Small intestine (tissue), 7 donors: ENCODE measurements at regions not wholly inside any gene's neighbourhood (a gene's known extent, or its start where the extent isn't known, plus 50 kb on each side); places are given as distances from the start of the nearest gene placed in this dataset.
A peak's percentile ranks its signal among the peaks of the same experiment; 100 is the strongest.

ENCODE experiments used
- DNase-seq, 2 donors: peaks; one replicate each; pipeline versions ENCODE4 v3.0.0 to v3.0.0-alpha.2; 2013
- FAIRE-seq: peaks from 2 replicates; lab custom pipeline; 2012; peaks lifted over from hg19 to GRCh38; lab: Jason Lieb, UNC
- H3K27ac ChIP-seq, 3 donors: one replicate each; pipeline ENCODE4 v1.5.1; 2013; ENCODE audit warnings: low read length in 2 of 3, mild to moderate bottlenecking in 2 of 3, control low read depth in 1 of 3, inconsistent platforms in 1 of 3, low read depth in 1 of 3, moderate library complexity in 1 of 3
- H3K27me3 ChIP-seq, 3 donors: one replicate each; pipeline ENCODE4 v1.6.1; 2013; ENCODE audit warnings: low read length in 3 of 3, inconsistent platforms in 1 of 3; ENCODE audit not compliant: control insufficient read depth in 3 of 3, insufficient read depth in 3 of 3
- H3K36me3 ChIP-seq, 3 donors: one replicate each; pipeline ENCODE4 v1.6.1; 2013; ENCODE audit warnings: low read length in 3 of 3, inconsistent platforms in 1 of 3, low read depth in 1 of 3, mild to moderate bottlenecking in 1 of 3, moderate library complexity in 1 of 3; ENCODE audit not compliant: control insufficient read depth in 3 of 3, insufficient read depth in 2 of 3
- H3K4me1 ChIP-seq, 3 donors: one replicate each; pipeline ENCODE4 v1.6.1; 2013; ENCODE audit warnings: low read length in 2 of 3, inconsistent platforms in 1 of 3, low read depth in 1 of 3, mild to moderate bottlenecking in 1 of 3, moderate library complexity in 1 of 3; ENCODE audit not compliant: control insufficient read depth in 3 of 3, insufficient read depth in 2 of 3
- H3K4me3 ChIP-seq, 3 donors: one replicate each; pipeline ENCODE4 v1.5.1; 2013; ENCODE audit warnings: low read length in 3 of 3, control low read depth in 1 of 3, inconsistent platforms in 1 of 3, low read depth in 1 of 3, mild to moderate bottlenecking in 1 of 3, moderate library complexity in 1 of 3
- H3K9me3 ChIP-seq, 2 donors: one replicate each; pipeline ENCODE4 v1.6.1; 2013; ENCODE audit warnings: low read depth in 1 of 2, low read length in 1 of 2; ENCODE audit not compliant: control insufficient read depth in 2 of 2, insufficient read depth in 1 of 2
- WGBS, 3 donors: extraction: QIAGEN DNeasy Blood & Tissue Kit; methylation state at CpG; one replicate each; pipeline ENCODE4 v1.1.7; 2013; 5-methylcytosine and 5-hydroxymethylcytosine counted together
- donor health status: healthy with polysubstance abuse.
- donor health status: control.
- donor health status: control.
- donor health status: Bipolar disorder and iron deficiency.
- donor health status: healthy.

DNA sequence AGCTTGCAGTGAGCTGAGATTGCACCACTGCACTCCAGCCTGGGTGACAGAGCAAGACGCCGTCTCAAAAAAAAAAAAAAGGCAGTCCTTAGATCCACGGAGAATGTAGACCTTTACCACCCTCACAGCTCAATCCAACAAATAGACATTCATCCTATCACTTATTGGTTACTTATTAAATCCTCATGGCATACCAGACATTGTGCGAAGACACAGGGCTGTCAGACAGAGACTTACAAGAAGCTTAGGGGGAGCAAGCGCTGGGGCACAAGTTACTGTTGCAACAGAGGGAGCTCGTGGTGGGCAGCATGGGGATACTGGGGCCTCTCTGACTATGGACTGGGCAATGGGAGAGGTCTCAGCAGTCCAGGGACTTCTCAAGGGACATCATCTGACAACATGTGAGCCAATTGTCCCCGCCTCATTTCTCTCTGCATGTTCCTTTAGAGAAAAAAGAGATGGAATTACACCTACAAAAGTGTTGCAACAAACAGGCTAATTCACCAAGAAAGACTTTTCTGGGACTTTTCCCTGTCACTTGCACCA, 82.8 kb upstream of the TNS3 start:
- H3K27ac ChIP-seq: peak overlapping the region in 1 of 3 donors; percentile 63
- H3K36me3 ChIP-seq: no peaks in the 10 kb centered on the region
- FAIRE-seq: no peak
- peak; percentile 51 to 84 for DNase-seq
- H3K27me3 ChIP-seq: no peaks in the 10 kb centered on the region
- H3K9me3 ChIP-seq: no peaks in the 10 kb centered on the region
- H3K4me3 ChIP-seq: no peak overlapping the region
- H3K4me1 ChIP-seq: peaks cover 0 to 24% (median 2%) of the 10 kb centered on the region in 3 donors
- WGBS, 3 donors: 42 to 78% (median 43%) methylated on average over 7 of the region's 7 CpGs

DNA sequence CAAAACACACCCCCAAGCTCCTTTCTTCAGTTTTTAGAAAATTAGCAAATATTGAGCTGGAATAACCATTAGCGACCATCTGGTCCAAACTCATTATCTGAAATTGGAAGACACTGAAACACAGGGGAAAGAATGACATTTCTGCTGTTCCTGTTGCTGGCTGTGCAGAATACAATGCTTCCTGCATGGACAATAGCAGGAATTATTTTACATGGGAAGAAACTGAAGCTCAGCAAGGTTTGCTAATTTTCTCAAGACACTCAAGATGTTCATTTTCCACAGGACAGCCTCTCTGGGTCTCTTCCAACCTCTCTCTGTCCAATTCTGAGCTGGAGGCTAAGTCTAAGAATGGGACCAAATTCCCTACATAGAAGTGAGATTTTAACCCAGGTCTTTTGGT, 81.9 kb upstream of the TNS3 start:
- H3K27ac ChIP-seq: peak overlapping the region in 1 of 3 donors; percentile 49
- no peak for FAIRE-seq
- no peak overlapping the region for H3K4me3 ChIP-seq
- 82 to 95% (median 95%) methylated on average over 1 of the region's 1 CpG for WGBS, 3 donors
- peaks cover 0 to 22% (median 2%) of the 10 kb centered on the region in 3 donors for H3K4me1 ChIP-seq
- no peak for DNase-seq
- H3K9me3 ChIP-seq: no peaks in the 10 kb centered on the region
- no peaks in the 10 kb centered on the region for H3K27me3 ChIP-seq
- no peaks in the 10 kb centered on the region for H3K36me3 ChIP-seq

GRCh38 chr7:47663213-47663612, 81.3 kb upstream of the TNS3 start:
- H3K27ac ChIP-seq: no peak overlapping the region
- FAIRE-seq: no peak
- WGBS, 3 donors: 79 to 84% (median 80%) methylated on average over 5 of the region's 5 CpGs
- DNase-seq: no peak
- H3K9me3 ChIP-seq: no peaks in the 10 kb centered on the region
- H3K27me3 ChIP-seq: no peaks in the 10 kb centered on the region
- peaks cover 0 to 22% (median 2%) of the 10 kb centered on the region in 3 donors for H3K4me1 ChIP-seq
- H3K4me3 ChIP-seq: no peak overlapping the region
- H3K36me3 ChIP-seq: no peaks in the 10 kb centered on the region

- FAIRE-seq (no peak), DNase-seq (no peak)
- no peaks in the 10 kb centered on the region for H3K9me3 ChIP-seq
- no peaks in the 10 kb centered on the region for H3K27me3 ChIP-seq
- H3K36me3 ChIP-seq: no peaks in the 10 kb centered on the region
- no peak overlapping the region for H3K27ac ChIP-seq
- H3K4me1 ChIP-seq: peaks cover 0 to 17% (median 2%) of the 10 kb centered on the region in 3 donors
- WGBS, 3 donors: 72 to 81% (median 73%) methylated on average over 7 of the region's 7 CpGs
- no peak overlapping the region for H3K4me3 ChIP-seq
These were observed 79.3 kb upstream of the TNS3 start for GRCh38 chr7:47661051-47661714.

- WGBS, 3 donors: 88 to 93% (median 91%) methylated on average over 12 of the region's 12 CpGs
- H3K27me3 ChIP-seq: no peaks in the 10 kb centered on the region
- no peaks in the 10 kb centered on the region for H3K36me3 ChIP-seq
- FAIRE-seq (no peak), DNase-seq (no peak)
- no peak overlapping the region for H3K27ac ChIP-seq
- H3K4me3 ChIP-seq: no peak overlapping the region
- no peaks in the 10 kb centered on the region for H3K9me3 ChIP-seq
- peaks cover 0 to 9% (median 2%) of the 10 kb centered on the region in 3 donors for H3K4me1 ChIP-seq
These were observed 78.0 kb upstream of the TNS3 start for GRCh38 chr7:47659664-47660462.

DNA sequence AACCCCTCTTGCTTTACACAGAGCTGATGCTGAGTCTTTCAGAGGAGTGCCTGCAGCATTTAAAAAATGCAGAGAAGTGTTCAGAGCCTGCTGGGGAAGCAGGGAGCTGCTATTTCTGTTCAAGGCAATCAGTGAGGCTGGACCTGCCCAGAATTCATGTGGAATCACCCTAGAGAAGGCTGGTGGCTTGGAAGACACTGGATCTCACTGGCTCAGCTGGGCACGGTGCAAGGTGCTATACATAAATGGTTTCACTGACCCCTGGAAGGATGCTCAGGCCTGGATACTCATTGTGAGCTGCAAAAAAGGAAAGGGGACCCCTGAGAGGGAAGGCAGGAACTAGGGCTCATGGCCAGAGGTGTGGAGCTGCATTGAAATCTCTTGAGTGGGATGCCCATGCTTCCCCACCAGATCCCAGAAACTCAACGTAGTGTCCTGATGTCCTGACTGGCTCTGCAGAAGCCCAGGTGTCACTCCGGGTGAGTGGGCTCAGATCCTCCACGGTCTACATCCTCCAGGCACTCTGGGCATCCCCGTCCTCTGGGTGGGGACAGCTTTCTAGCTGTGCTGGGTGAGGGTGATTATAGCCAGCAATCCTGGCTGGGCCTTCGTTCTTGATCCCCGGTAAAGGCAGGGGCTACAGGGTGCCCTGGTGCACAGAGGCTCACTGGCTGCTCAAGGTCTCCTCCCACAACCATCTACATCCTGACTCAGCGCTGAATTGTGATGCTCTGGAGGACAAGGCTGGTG, 77.2 kb upstream of the TNS3 start:
- 85 to 96% (median 91%) methylated on average over 8 of the region's 8 CpGs for WGBS, 3 donors
- Histone ChIP-seq H3K36me3 (no peaks in the 10 kb centered on the region), H3K27ac (no peak overlapping the region), H3K27me3 (no peaks in the 10 kb centered on the region), H3K4me1 (peaks cover 0 to 4% (median 0%) of the 10 kb centered on the region in 3 donors), H3K4me3 (no peak overlapping the region), H3K9me3 (no peaks in the 10 kb centered on the region)
- FAIRE-seq: no peak
- DNase-seq: no peak

DNA sequence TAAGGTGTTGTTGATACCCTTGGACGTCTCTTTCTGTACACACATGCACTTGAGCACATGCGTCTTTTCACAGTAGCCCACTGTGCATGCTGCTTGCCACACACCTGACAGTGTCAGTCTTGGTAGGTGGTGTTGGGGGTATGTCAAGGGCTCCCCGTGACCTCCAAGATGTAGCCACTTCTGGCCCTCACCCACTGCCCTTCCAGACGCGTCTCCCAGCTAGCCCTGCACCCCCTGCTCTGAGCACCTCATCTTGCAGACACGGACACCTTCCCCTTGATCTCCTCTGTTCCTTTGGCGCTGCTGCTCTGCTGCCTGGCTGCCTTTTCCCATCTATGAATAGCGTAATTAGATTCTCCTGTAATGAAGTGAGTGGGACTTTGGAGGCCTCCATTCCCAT, 75.2 kb upstream of the TNS3 start:
- no peak overlapping the region for H3K4me3 ChIP-seq
- H3K36me3 ChIP-seq: no peaks in the 10 kb centered on the region
- DNase-seq (no peak), FAIRE-seq (no peak)
- no peak overlapping the region for H3K27ac ChIP-seq
- 90 to 94% (median 92%) methylated on average over 8 of the region's 8 CpGs for WGBS, 3 donors
- no peaks in the 10 kb centered on the region for H3K27me3 ChIP-seq
- H3K9me3 ChIP-seq: no peaks in the 10 kb centered on the region
- H3K4me1 ChIP-seq: no peaks in the 10 kb centered on the region

DNA sequence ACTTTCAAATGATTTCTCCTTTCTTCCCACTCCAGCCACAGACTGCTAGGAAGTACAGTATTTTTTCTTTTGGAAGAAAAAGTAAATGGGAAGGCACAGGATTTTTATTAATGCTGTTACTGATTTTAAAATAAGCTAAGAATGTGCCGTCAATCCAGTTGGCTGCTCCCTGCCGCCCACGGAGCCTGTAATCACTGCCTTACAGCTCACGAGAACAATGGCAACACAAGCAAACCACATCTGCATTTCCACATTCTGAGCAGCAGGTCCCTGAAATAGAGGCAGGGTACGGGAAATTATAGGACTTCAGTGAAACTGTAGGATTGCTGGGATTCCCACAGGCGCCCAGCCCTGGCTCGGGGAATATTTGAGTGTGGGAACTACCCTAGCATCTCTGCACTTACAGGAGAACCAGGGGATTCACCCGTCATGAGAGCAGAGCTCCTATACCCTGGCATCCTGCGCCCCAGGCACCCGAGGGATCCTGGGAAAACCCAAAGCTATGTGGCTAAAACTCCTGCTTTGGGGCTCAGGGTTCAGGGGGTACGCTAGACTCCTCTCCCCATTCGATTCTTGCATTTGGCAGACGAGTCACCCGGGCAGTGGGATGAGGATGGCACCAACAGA, 72.9 kb upstream of the TNS3 start:
- no peaks in the 10 kb centered on the region for H3K4me1 ChIP-seq
- FAIRE-seq (no peak), DNase-seq (no peak)
- no peak overlapping the region for H3K27ac ChIP-seq
- H3K9me3 ChIP-seq: no peaks in the 10 kb centered on the region
- 83 to 88% (median 86%) methylated on average over 14 of the region's 14 CpGs for WGBS, 3 donors
- H3K27me3 ChIP-seq: no peaks in the 10 kb centered on the region
- no peak overlapping the region for H3K4me3 ChIP-seq
- no peaks in the 10 kb centered on the region for H3K36me3 ChIP-seq
